ENCODE measurements at regions not wholly inside any gene's neighbourhood (a gene's known extent, or its start where the extent isn't known, plus 50 kb on each side); places are given as distances from the start of the nearest gene placed in this dataset.

DNA sequence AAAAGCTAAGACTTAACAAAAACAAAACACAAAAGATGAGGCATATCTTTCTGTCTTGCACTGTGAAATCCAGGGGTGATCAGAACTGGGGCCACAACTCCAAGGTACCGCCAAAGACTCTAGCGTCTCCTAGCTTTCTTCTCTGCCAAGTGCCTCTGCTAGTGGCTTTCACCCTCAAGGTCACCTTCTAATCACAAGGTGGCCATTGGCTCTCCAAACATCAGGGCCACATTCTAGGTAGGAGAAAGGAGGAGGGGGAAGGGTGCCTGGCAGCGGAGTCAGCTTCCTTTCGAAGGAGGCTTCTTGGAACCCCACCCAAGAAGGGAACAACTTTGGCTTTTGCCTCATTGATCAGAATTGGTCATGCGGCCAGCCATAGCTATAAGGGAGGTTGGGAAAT is 168.8 kb upstream of the SMAD3 start:
- no peak for TF ChIP-seq CTCF (IDR thresholded peaks at IDR 0.05)
- no peak for TF ChIP-seq POLR2A (IDR thresholded peaks at IDR 0.05)
